Testis (tissue), 2 donors: ENCODE measurements at regions not wholly inside any gene's neighbourhood (a gene's known extent, or its start where the extent isn't known, plus 50 kb on each side); places are given as distances from the start of the nearest gene placed in this dataset.
A peak's percentile ranks its signal among the peaks of the same experiment; 100 is the strongest.

Experiments used
- DNase-seq: peaks from one replicate; pipeline ENCODE4 v3.0.0-alpha.2; 2019
- H3K27ac ChIP-seq, 2 donors: fragments of 200-600 bp; sonication (generic); one replicate each; pipeline ENCODE4 v1.5.1; 2019
- H3K27me3 ChIP-seq: fragments of 200-600 bp; sonication (generic); one replicate; pipeline ENCODE4 v1.5.1; 2019
- H3K36me3 ChIP-seq: fragments of 200-600 bp; sonication (generic); one replicate; pipeline ENCODE4 v1.5.1; 2017; ENCODE audit warnings: low read depth; ENCODE audit errors: missing control alignments
- H3K4me1 ChIP-seq: fragments of 200-600 bp; sonication (generic); one replicate; pipeline ENCODE4 v1.5.1; 2019
- H3K4me3 ChIP-seq, 2 donors: fragments of 200-600 bp; sonication (generic); one replicate each; pipeline ENCODE4 v1.5.1; 2017 to 2019
- H3K9me3 ChIP-seq: fragments of 200-600 bp; sonication (generic); one replicate; pipeline ENCODE4 v1.5.1; 2017
- CTCF ChIP-seq, 3 experiments: fragments of 450-650 bp in 2 of 3; fragments of 200-600 bp in 1 of 3; sonication (generic) in 1 of 3; IDR thresholded peaks; one replicate each; pipeline ENCODE4 v1.5.1; 2016 to 2019; ENCODE audit warnings: antibody characterized with exemption in 3 of 3, mild to moderate bottlenecking in 2 of 3, moderate library complexity in 1 of 3
- POLR2A ChIP-seq: fragments of 450-650 bp; IDR thresholded peaks from one replicate; pipeline ENCODE4 v1.6.1; 2017; ENCODE audit warnings: antibody characterized with exemption, mild to moderate bottlenecking, moderate library complexity
- WGBS, 2 donors: methylation state at CpG; one replicate each; pipeline ENCODE4 v1.1.5; 2018; 5-methylcytosine and 5-hydroxymethylcytosine counted together
- intact Hi-C: fragments of 100-400 bp; cut with DNase I; formaldehyde crosslinking; loops from one replicate; pipeline ENCODE4 v1.15.1; 2023; ENCODE audit warnings: low total_unique reads

- Histone ChIP-seq H3K36me3 (no peaks in the 10 kb centered on the region), H3K27me3 (no peaks in the 10 kb centered on the region), H3K4me1 (no peaks in the 10 kb centered on the region), H3K9me3 (no peaks in the 10 kb centered on the region), H3K4me3 (no peak overlapping the region), H3K27ac (no peak overlapping the region)
- DNase-seq, result no peak
- TF ChIP-seq CTCF (IDR thresholded peaks at IDR 0.05) (no peak), POLR2A (no peak)
- 91 to 95% methylated on average over 6 of the region's 6 CpGs for WGBS, 2 donors
- intact Hi-C loops, result loop anchor here (10.0 kb wide), 1 partner anchor 881 kb away; no protein-coding TSS in a partner anchor
These were observed 209.3 kb downstream of the TTC8 start for GRCh38 chr14:89033756-89034155.

GRCh38 chr14:89036371-89036770, 211.9 kb downstream of the TTC8 start:
- DNase-seq, result no peak
- Histone ChIP-seq H3K36me3 (no peaks in the 10 kb centered on the region), H3K27me3 (no peaks in the 10 kb centered on the region), H3K9me3 (no peaks in the 10 kb centered on the region), H3K27ac (no peak overlapping the region), H3K4me3 (no peak overlapping the region), H3K4me1 (no peaks in the 10 kb centered on the region)
- intact Hi-C loops, result loop anchor here (5.0 to 10.0 kb wide), 2 partner anchors 751 to 878 kb away; no protein-coding TSS in a partner anchor
- WGBS, 2 donors, result 96 to 97% methylated on average over 3 of the region's 3 CpGs
- TF ChIP-seq CTCF (IDR thresholded peaks at IDR 0.05) (no peak), POLR2A (no peak)

- no peak for TF ChIP-seq POLR2A
- TF ChIP-seq CTCF (IDR thresholded peaks at IDR 0.05), result no peak
- intact Hi-C loops, result loop anchor here (5.0 to 10.0 kb wide), 2 partner anchors 750 to 878 kb away; no protein-coding TSS in a partner anchor
- no peaks in the 10 kb centered on the region for H3K4me1 ChIP-seq
- H3K4me3 ChIP-seq, result no peak overlapping the region
- H3K9me3 ChIP-seq, result no peaks in the 10 kb centered on the region
- DNase-seq, result no peak
- H3K27me3 ChIP-seq, result no peaks in the 10 kb centered on the region
- H3K27ac ChIP-seq, result no peak overlapping the region
- no peaks in the 10 kb centered on the region for H3K36me3 ChIP-seq
- WGBS, 2 donors, result 93 to 98% methylated on average over 3 of the region's 3 CpGs
These were observed 212.6 kb downstream of the TTC8 start for GRCh38 chr14:89037065-89037464.

GRCh38 chr14:89040080-89040459, 215.6 kb downstream of the TTC8 start:
- Histone ChIP-seq H3K36me3 (no peaks in the 10 kb centered on the region), H3K4me1 (no peaks in the 10 kb centered on the region), H3K4me3 (peak overlapping the region in 1 of 2 donors; percentile 51), H3K27ac (peak overlapping the region in 1 of 2 donors; percentile 78), H3K9me3 (no peaks in the 10 kb centered on the region), H3K27me3 (no peaks in the 10 kb centered on the region)
- no peak for DNase-seq
- intact Hi-C loops, result loop anchor here (10.0 kb wide), 1 partner anchor 705 kb away; no protein-coding TSS in a partner anchor
- WGBS, 2 donors, result 29 to 32% methylated on average over 6 of the region's 6 CpGs
- no peak for TF ChIP-seq POLR2A
- TF ChIP-seq CTCF (IDR thresholded peaks at IDR 0.05), result no peak
